Iris pigment epithelial cell (primary cell): ENCODE measurements at regions not wholly inside any gene's neighbourhood (a gene's known extent, or its start where the extent isn't known, plus 50 kb on each side); places are given as distances from the start of the nearest gene placed in this dataset.
A peak's percentile ranks its signal among the peaks of the same experiment; 100 is the strongest.
"Not testable (repeated sequence)": the region's sequence is repeated elsewhere in the genome, so short reads cannot be mapped to it uniquely, and the experiment has no call there.

Source experiments
- DNase-seq: peaks from one replicate; pipeline ENCODE4 v3.0.0-alpha.2; 2011; ENCODE audit warnings: low read depth

GRCh38 chr1:121519042-121519755 is 334.4 kb downstream of the SRGAP2C start:
- peak; percentile 7 for DNase-seq

- DNase-seq = not testable (repeated sequence)
Observed at GRCh38 chr1:121519756-121520286, 335.0 kb downstream of the SRGAP2C start.

DNA sequence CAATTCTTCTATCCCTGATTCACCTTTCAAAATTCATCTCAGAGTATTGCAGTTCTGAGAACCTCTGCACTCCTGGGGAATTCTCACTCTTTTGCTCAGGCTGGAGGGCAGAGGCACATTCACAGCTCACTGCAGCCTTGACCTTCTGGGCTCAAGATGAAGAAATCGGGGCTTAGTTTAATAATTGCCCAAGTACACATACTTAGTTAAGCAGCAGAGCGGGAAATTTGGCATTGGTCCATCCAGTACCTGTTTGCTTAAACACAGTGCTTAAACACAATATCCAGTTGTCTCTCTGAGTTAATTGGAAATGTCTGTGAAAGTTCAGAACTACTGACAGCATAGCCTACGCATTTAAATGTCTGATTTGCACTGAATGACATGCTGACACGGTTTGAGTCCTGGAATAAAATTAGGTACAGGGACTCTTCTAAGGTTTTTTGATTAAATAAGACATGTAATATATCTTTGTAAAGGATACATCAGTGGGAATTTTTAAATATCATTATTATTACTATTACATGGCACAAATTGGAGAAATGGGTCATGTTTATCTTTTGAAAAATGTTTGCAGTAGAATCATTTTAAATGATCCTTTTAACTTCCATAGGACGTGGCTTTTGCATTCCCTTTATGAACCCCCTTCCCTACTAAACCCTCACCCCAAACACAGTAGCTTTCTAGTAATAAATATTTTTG is 337.4 kb downstream of the SRGAP2C start:
- DNase-seq = no peak

- DNase-seq = not testable (repeated sequence)
Observed at GRCh38 chr1:121523112-121523511, 338.3 kb downstream of the SRGAP2C start.

DNA sequence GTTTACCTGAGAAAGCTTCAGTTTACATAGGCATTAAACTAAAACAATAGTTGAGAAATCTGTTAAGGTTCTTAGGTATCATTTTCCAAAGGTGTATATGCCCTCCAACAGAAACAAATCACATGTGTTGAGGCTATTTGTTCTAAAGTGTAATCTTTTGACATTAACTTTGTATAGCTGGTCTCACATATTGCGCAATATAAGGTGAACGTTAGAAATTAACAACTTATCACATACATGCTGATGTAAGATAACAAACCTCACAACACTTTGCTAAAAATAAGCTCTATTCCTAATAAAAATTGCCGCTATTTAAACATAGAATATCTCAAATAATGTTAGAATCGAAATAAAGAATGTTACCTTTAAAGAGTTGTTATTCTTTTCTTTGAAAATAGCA is 340.6 kb downstream of the SRGAP2C start:
- DNase-seq = no peak

GRCh38 chr1:121528958-121529357 is 344.2 kb downstream of the SRGAP2C start:
- not testable (repeated sequence) for DNase-seq

- not testable (repeated sequence) for DNase-seq
Observed at GRCh38 chr1:121530026-121530425, 345.3 kb downstream of the SRGAP2C start.

DNA sequence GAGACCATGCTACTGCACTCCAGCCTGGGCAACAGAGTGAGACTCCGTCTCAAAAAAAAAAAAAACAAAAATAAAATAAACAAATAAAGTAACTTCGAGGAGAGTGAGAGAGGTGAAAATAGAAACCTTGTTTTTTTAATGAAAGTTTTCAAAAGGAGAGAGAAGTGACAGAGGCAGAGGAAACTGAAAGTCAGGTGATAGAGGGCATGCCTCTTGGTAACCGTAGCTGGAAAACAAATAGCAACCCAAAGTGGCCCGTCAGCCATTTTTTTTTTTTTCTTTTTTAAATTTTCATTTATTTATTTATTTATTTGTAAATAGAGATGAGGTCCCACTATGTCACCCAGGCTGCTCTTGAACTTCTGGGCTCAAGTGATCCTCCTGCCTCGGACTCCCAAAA is 347.0 kb downstream of the SRGAP2C start:
- not testable (repeated sequence) for DNase-seq

- not testable (repeated sequence) for DNase-seq
Observed at GRCh38 chr1:121538148-121538547, 353.4 kb downstream of the SRGAP2C start.

- DNase-seq = no peak
Observed at GRCh38 chr1:121538943-121539575, 354.3 kb downstream of the SRGAP2C start.

DNA sequence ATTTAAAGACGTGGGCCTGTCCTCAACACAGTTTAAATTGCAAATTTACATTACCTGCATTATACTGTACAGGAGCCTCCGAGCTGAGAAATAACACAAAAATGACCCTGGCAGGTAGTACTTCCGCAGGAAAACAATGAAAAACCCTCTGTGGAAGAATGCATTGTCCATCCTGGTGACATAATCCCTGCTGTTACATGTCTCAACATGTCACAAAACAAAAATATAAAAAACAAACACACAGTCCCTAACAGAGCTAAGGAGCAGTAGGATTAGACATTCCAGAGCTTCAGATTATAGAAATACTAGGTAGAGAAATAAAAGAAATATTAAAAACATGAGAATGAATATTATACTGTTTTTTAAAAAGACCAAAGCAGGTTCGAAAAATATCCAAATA is 359.2 kb downstream of the SRGAP2C start:
- DNase-seq = not testable (repeated sequence)

- DNase-seq = no peak
Observed at GRCh38 chr1:121544500-121544899, 359.7 kb downstream of the SRGAP2C start.

DNA sequence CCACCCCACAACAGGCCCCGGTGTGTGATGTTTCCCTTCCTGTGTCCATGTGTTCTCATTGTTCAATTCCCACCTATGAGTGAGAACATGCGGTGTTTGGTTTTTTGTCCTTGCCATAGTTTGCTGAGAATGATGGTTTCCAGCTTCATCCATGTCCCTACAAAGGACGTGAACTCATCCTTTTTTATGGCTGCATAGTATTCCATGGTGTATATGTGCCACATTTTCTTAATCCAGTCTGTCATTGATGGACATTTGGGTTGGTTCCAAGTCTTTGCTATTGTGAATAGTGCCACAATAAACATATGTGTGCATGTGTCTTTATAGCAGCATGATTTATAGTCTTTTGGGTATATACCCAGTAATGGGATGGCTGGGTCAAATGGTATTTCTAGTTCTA is 361.1 kb downstream of the SRGAP2C start:
- DNase-seq = not testable (repeated sequence)

DNA sequence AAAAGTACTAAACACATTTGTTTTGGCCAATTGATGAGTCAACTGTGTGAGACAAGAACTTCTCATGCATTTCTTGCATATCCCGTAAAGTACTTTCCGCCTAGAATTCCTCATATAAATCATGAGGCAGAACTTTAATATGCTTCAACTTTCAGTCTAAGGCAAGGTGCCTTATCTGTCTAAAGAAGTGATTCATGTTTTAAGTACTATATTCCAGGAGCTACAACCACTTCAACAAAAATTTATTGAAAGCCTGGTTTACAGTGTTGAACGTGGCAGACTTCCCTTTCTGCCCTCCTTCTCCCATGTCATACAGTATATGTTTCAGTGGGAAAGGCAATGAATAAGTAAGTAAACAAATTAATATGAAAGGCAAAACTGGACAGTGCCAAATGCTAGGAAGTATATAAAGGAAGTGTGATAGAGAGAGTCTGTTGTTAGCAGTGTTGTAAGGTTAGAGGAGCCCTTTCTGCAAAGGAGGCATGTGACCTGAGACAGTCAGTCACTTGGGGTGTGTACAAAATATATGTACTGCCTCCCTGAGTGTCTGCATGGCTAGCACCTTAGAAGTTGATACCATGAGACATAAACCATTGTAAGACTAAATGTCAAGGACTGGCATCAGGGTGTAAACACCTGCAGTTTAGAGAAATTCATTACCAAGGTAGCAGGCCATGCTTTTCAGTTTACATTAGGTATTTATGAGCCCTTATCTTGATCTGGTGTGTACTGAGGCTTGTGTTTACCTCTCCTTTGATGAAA is 362.2 kb downstream of the SRGAP2C start:
- no peak for DNase-seq

- not testable (repeated sequence) for DNase-seq
Observed at GRCh38 chr1:121547726-121548125, 363.0 kb downstream of the SRGAP2C start.

GRCh38 chr1:121550817-121551216 is 366.0 kb downstream of the SRGAP2C start:
- not testable (repeated sequence) for DNase-seq

- not testable (repeated sequence) for DNase-seq
Observed at GRCh38 chr1:121551491-121551890, 366.7 kb downstream of the SRGAP2C start.

DNA sequence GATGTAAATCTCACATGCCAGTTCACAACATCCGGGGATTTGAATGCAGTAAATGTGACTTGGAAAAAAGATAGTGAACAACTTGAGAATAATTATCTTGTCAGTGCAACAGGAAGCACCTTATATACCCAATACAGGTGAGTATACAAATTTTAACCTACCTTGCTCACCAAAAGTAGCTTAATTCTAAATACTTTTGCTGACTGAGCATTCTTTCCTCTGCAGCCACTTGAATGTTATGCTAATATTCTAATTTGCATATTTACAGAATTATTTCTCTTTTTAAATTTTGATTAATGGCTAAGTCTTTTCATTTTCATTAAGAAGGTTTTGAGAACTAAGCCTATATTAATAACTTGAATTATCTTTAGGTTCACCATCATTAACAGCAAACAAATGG is 371.8 kb downstream of the SRGAP2C start:
- DNase-seq = not testable (repeated sequence)

DNA sequence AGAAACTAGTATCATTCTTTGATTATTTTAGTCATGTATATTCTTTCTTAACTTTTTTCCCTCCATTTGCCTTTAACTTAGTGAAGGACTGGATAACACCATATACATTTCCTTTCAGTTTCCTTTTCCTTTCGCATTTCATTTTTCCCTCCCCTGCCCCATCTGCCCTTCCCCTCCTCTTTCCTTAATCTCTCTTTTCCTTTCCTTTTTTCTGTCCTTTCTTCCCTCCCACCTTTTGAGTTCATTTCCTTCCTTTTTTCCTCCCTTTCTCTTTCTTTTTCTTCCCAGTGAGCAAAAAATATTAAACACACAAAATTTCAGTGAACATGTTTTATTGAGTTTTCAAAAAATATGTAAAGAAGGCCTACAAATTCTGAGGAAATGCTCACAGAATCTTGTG is 373.3 kb downstream of the SRGAP2C start:
- DNase-seq = not testable (repeated sequence)

DNA sequence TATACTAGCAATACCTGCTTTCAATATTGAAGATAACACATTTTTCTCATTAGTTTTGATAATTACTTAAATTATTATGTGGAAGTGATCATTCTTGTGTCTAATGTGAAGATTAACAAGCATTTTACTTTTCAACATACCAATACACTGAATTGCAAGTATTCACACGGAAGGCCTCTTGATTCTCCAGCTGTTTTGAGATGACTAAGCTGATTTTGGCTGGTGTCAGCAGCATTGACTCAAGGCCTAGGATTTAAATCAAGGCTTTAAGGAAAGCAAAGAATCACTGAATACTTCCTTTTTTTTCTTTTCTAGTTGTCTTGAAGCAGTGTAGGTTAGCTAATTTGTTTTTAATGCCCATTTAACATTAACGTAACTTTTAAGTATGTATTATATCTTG is 373.7 kb downstream of the SRGAP2C start:
- DNase-seq = peak; percentile 86

DNA sequence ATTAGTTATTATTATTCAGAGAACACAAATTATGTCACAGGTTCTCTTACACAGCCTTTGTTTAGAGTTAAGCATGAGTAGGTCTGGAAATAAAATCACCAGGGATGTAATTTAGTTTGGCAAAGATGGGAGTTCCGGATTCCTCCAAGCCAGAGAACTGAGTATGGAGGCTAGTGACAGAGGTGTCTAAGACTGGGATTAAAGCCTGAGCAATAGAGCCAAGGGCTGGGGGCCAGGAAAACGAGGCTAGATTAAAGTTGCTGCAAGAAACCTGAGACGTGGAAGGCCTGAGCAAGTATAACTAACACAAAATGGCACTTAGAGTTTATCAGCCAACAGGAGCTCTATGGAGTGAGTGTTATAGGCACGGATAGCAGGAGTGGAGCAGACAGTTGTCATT is 381.6 kb downstream of the SRGAP2C start:
- no peak for DNase-seq

DNA sequence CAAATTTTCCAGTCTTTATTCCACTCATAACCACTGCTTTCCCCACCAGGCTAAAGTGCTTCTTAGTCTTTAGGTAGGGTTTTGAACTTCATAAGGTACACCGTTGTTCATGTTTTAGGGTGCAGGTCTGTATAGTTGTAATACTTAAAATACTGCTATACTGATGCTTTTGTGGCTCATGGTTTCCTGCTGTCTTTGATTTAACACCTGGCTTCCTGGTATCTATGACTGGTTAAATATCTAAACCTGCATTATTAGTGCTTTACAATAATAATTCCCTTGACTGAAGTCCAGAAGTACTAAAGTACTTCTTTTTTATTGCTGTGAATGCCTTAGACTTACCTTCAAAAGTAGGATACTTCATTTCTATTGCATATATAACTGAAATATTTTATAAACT is 384.7 kb downstream of the SRGAP2C start:
- no peak for DNase-seq
